ENCODE measurements at regions not wholly inside any gene's neighbourhood (a gene's known extent, or its start where the extent isn't known, plus 50 kb on each side); places are given as distances from the start of the nearest gene placed in this dataset.

DNA sequence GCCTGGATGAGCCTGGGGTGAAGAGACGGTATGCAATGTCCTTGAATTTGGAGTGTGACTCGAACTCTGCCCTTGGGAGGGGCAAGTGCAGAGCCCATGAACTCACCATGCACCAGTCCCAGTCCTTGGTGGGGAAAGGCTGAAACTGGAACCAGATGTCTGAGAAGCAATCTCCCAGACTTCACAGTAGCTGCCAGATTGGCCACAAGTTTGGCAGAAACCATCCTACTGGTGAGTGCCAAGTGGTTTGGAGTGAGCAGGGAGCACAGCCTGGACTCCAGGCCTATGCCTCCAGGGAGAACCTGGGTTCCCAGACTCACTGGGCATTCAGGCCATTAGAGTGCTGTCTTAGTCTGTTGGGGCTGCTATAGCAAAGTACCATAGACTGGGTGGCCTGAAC, 99.6 kb upstream of the LYZL1 start:
- TF ChIP-seq POLR2A (IDR thresholded peaks at IDR 0.05): no peak
- TF ChIP-seq CTCF (IDR thresholded peaks at IDR 0.05): no peak
